ENCODE measurements at regions not wholly inside any gene's neighbourhood (a gene's known extent, or its start where the extent isn't known, plus 50 kb on each side); places are given as distances from the start of the nearest gene placed in this dataset.

GRCh38 chr2:221810245-221810644 is 238.1 kb upstream of the EPHA4 start:
- Histone ChIP-seq H3K9me2 (no peaks in the 10 kb centered on the region), H3K9me3 (no peaks in the 10 kb centered on the region), H3K79me2 (ENCODE audit: insufficient read depth) (no peaks in the 10 kb centered on the region), H3K36me3 (replicated peaks in 1 of 2; ENCODE audit: control insufficient read depth in 1 of 2, insufficient read depth in 2 of 2, low read length in 1 of 2) (no peaks in the 10 kb centered on the region), H3F3A (replicated peaks; ENCODE audit: insufficient read depth) (no peaks in the 10 kb centered on the region), H3K4me1 (ENCODE audit: control insufficient read depth in 1 of 2, insufficient read depth in 2 of 2, low read depth in 1 of 2, low read length in 1 of 2) (no peaks in the 10 kb centered on the region), H4K20me1 (ENCODE audit: insufficient read depth) (no peaks in the 10 kb centered on the region), H3K4me3 (ENCODE audit: low read depth in 2 of 2, low read length in 1 of 2) (no peak overlapping the region), H3K27ac (ENCODE audit: low read depth in 2 of 2, low read length in 1 of 2) (no peak overlapping the region), H2AFZ (ENCODE audit: low read depth) (no peak overlapping the region), H3K4me2 (no peak overlapping the region), H3K27me3 (ENCODE audit: insufficient read depth) (no peaks in the 10 kb centered on the region), H3K9ac (no peak overlapping the region)
- ChIA-PET CTCF (no interaction called here), POLR2A (no interaction called here)
- DNase-seq, result no peak
- TF ChIP-seq USF1 (IDR thresholded peaks at IDR 0.05; ENCODE audit: borderline replicate concordance, low read depth) (no peak), EP300 (IDR thresholded peaks at IDR 0.05; ENCODE audit: borderline replicate concordance in 1 of 2, low read depth in 1 of 2, low read length in 1 of 2) (no peak), JUND (IDR thresholded peaks at IDR 0.05) (no peak), GABPA (IDR thresholded peaks at IDR 0.05; ENCODE audit: low read depth) (no peak), NFIC (IDR thresholded peaks at IDR 0.05; ENCODE audit: borderline replicate concordance) (no peak), NRF1 (IDR thresholded peaks at IDR 0.05; ENCODE audit: low read depth, low read length) (no peak), FOXM1 (IDR thresholded peaks at IDR 0.05; ENCODE audit: low read depth) (no peak), MEF2A (IDR thresholded peaks at IDR 0.05; ENCODE audit: borderline replicate concordance, low read depth) (no peak), EZH2phosphoT487 (IDR thresholded peaks at IDR 0.05; ENCODE audit: borderline replicate concordance, low read depth) (no peak), GATA2 (CRISPR knock-in tag; IDR thresholded peaks at IDR 0.05) (no peak), IRF3 (IDR thresholded peaks at IDR 0.05; ENCODE audit: low read depth, low read length) (no peak), USF2 (IDR thresholded peaks at IDR 0.05; ENCODE audit: borderline replicate concordance, low read depth, low read length) (no peak), TAF1 (IDR thresholded peaks at IDR 0.05; ENCODE audit: borderline replicate concordance, low read depth, low read length) (no peak), SMC3 (IDR thresholded peaks at IDR 0.05; ENCODE audit: low read depth, low read length) (no peak)
- 0% methylated on average over 4 of the region's 4 CpGs for WGBS (ENCODE audit: low lambda C conversion rate)

GRCh38 chr2:221808488-221808887 is 236.4 kb upstream of the EPHA4 start:
- ChIA-PET CTCF (no interaction called here), POLR2A (no interaction called here)
- H2AFZ ChIP-seq (ENCODE audit: low read depth), result no peak overlapping the region
- H3K4me1 ChIP-seq (ENCODE audit: control insufficient read depth in 1 of 2, insufficient read depth in 2 of 2, low read depth in 1 of 2, low read length in 1 of 2), result no peaks in the 10 kb centered on the region
- no peak overlapping the region for H3K9ac ChIP-seq
- H3K27me3 ChIP-seq (ENCODE audit: insufficient read depth), result no peaks in the 10 kb centered on the region
- H3K9me2 ChIP-seq, result no peaks in the 10 kb centered on the region
- TF ChIP-seq TAF1 (IDR thresholded peaks at IDR 0.05; ENCODE audit: borderline replicate concordance, low read depth, low read length) (no peak), SIN3A (IDR thresholded peaks at IDR 0.05; ENCODE audit: borderline replicate concordance, low read depth, low read length) (no peak), YY1 (IDR thresholded peaks at IDR 0.05; ENCODE audit: low read depth) (no peak), CHD2 (IDR thresholded peaks at IDR 0.05; ENCODE audit: low read length, partially characterized antibody) (no peak), GATA2 (CRISPR knock-in tag; IDR thresholded peaks at IDR 0.05) (no peak), RCOR1 (IDR thresholded peaks at IDR 0.05; ENCODE audit: low read length) (no peak), EZH2phosphoT487 (IDR thresholded peaks at IDR 0.05; ENCODE audit: borderline replicate concordance, low read depth) (no peak), ELF1 (IDR thresholded peaks at IDR 0.05) (no peak), NFIC (IDR thresholded peaks at IDR 0.05; ENCODE audit: borderline replicate concordance) (no peak), MAX (IDR thresholded peaks at IDR 0.05; ENCODE audit: low read depth) (no peak), FOXM1 (IDR thresholded peaks at IDR 0.05; ENCODE audit: low read depth) (no peak), ZBTB33 (IDR thresholded peaks at IDR 0.05; ENCODE audit: borderline replicate concordance, low read depth) (no peak), NRF1 (IDR thresholded peaks at IDR 0.05; ENCODE audit: low read depth, low read length) (no peak), USF1 (IDR thresholded peaks at IDR 0.05; ENCODE audit: borderline replicate concordance, low read depth) (no peak), TEAD4 (IDR thresholded peaks at IDR 0.05; ENCODE audit: borderline replicate concordance, insufficient read depth) (no peak), GABPA (IDR thresholded peaks at IDR 0.05; ENCODE audit: low read depth) (no peak)
- no peak overlapping the region for H3K4me2 ChIP-seq
- DNase-seq, result no peak
- WGBS (ENCODE audit: low lambda C conversion rate), result 8% methylated on average over 1 of the region's 1 CpG
- no peak overlapping the region for H3K27ac ChIP-seq (ENCODE audit: low read depth in 2 of 2, low read length in 1 of 2)
- H4K20me1 ChIP-seq (ENCODE audit: insufficient read depth), result no peaks in the 10 kb centered on the region
- no peaks in the 10 kb centered on the region for H3F3A ChIP-seq (replicated peaks; ENCODE audit: insufficient read depth)
- no peak overlapping the region for H3K4me3 ChIP-seq (ENCODE audit: low read depth in 2 of 2, low read length in 1 of 2)
- H3K9me3 ChIP-seq, result no peaks in the 10 kb centered on the region
- no peaks in the 10 kb centered on the region for H3K36me3 ChIP-seq (replicated peaks in 1 of 2; ENCODE audit: control insufficient read depth in 1 of 2, insufficient read depth in 2 of 2, low read length in 1 of 2)
- H3K79me2 ChIP-seq (ENCODE audit: insufficient read depth), result no peaks in the 10 kb centered on the region
